ENCODE measurements at regions not wholly inside any gene's neighbourhood (a gene's known extent, or its start where the extent isn't known, plus 50 kb on each side); places are given as distances from the start of the nearest gene placed in this dataset.

- no peak overlapping the region for H3K27ac ChIP-seq
- no peak for TF ChIP-seq CTCF (conservative IDR thresholded peaks at IDR 0.05)
- TF ChIP-seq ZFX (IDR thresholded peaks at IDR 0.05), result no peak
Measured at GRCh38 chr11:109815500-109816150, 277.6 kb upstream of the ZC3H12C start.

- TF ChIP-seq CTCF (conservative IDR thresholded peaks at IDR 0.05), result no peak
- TF ChIP-seq ZFX (IDR thresholded peaks at IDR 0.05), result no peak
- no peak overlapping the region for H3K27ac ChIP-seq
Measured at GRCh38 chr11:109818290-109818689, 274.9 kb upstream of the ZC3H12C start.

- TF ChIP-seq ZFX (IDR thresholded peaks at IDR 0.05), result no peak
- H3K27ac ChIP-seq, result no peak overlapping the region
Measured at GRCh38 chr11:109819410-109819809, 273.8 kb upstream of the ZC3H12C start.

GRCh38 chr11:109821511-109821910 lies 271.7 kb upstream of the ZC3H12C start:
- TF ChIP-seq ZFX (IDR thresholded peaks at IDR 0.05) (no peak), CTCF (conservative IDR thresholded peaks at IDR 0.05) (no peak)
- H3K27ac ChIP-seq, result no peak overlapping the region

- no peak overlapping the region for H3K27ac ChIP-seq
- TF ChIP-seq CTCF (conservative IDR thresholded peaks at IDR 0.05) (no peak), ZFX (IDR thresholded peaks at IDR 0.05) (no peak)
Measured at GRCh38 chr11:109822436-109823102, 270.6 kb upstream of the ZC3H12C start.

- no peak overlapping the region for H3K27ac ChIP-seq
- TF ChIP-seq ZFX (IDR thresholded peaks at IDR 0.05), result no peak
- no peak for TF ChIP-seq CTCF (conservative IDR thresholded peaks at IDR 0.05)
Measured at GRCh38 chr11:109828387-109828786, 264.8 kb upstream of the ZC3H12C start.

GRCh38 chr11:109838026-109838425 lies 255.2 kb upstream of the ZC3H12C start:
- TF ChIP-seq ZFX (IDR thresholded peaks at IDR 0.05) (no peak), CTCF (conservative IDR thresholded peaks at IDR 0.05) (no peak)
- H3K27ac ChIP-seq, result no peak overlapping the region

GRCh38 chr11:109845437-109845836 lies 247.8 kb upstream of the ZC3H12C start:
- H3K27ac ChIP-seq, result no peak overlapping the region
- TF ChIP-seq ZFX (IDR thresholded peaks at IDR 0.05), result no peak
- TF ChIP-seq CTCF (conservative IDR thresholded peaks at IDR 0.05), result no peak

Measured in C4-2B (cell line).